Activated CD8-positive, alpha-beta memory T cell treated with anti-CD3 and anti-CD28 coated beads for 24 hours (primary cell): ENCODE measurements at regions not wholly inside any gene's neighbourhood (a gene's known extent, or its start where the extent isn't known, plus 50 kb on each side); places are given as distances from the start of the nearest gene placed in this dataset.
"Not testable (repeated sequence)": the region's sequence is repeated elsewhere in the genome, so short reads cannot be mapped to it uniquely, and the experiment has no call there.

Experiments used
- DNase-seq: peaks from one replicate; pipeline ENCODE4 v3.0.0-alpha.2; 2020

- no peak for DNase-seq
Observed at GRCh38 chr17:71516149-71516548, 604.7 kb upstream of the SOX9 start.

- no peak for DNase-seq
Observed at GRCh38 chr17:71519285-71519684, 601.5 kb upstream of the SOX9 start.

GRCh38 chr17:71521724-71522123 lies 599.1 kb upstream of the SOX9 start:
- no peak for DNase-seq

GRCh38 chr17:71522383-71522782 lies 598.4 kb upstream of the SOX9 start:
- DNase-seq = no peak

- DNase-seq = no peak
Observed at GRCh38 chr17:71527311-71527710, 593.5 kb upstream of the SOX9 start.

GRCh38 chr17:71528210-71528609 lies 592.6 kb upstream of the SOX9 start:
- DNase-seq = no peak

GRCh38 chr17:71530248-71530647 lies 590.6 kb upstream of the SOX9 start:
- no peak for DNase-seq

- DNase-seq = no peak
Observed at GRCh38 chr17:71535321-71535720, 585.5 kb upstream of the SOX9 start.

- DNase-seq = no peak
Observed at GRCh38 chr17:71546419-71546818, 574.4 kb upstream of the SOX9 start.

- DNase-seq = no peak
Observed at GRCh38 chr17:71547904-71548303, 572.9 kb upstream of the SOX9 start.

GRCh38 chr17:71548540-71549190 lies 572.2 kb upstream of the SOX9 start:
- DNase-seq = no peak

- no peak for DNase-seq
Observed at GRCh38 chr17:71550675-71551074, 570.1 kb upstream of the SOX9 start.

- no peak for DNase-seq
Observed at GRCh38 chr17:71553381-71553780, 567.4 kb upstream of the SOX9 start.

- no peak for DNase-seq
Observed at GRCh38 chr17:71558901-71559300, 561.9 kb upstream of the SOX9 start.

GRCh38 chr17:71572343-71572742 lies 548.5 kb upstream of the SOX9 start:
- DNase-seq = no peak

- DNase-seq = no peak
Observed at GRCh38 chr17:71578446-71578845, 542.4 kb upstream of the SOX9 start.

- DNase-seq = no peak
Observed at GRCh38 chr17:71580220-71580619, 540.6 kb upstream of the SOX9 start.

- no peak for DNase-seq
Observed at GRCh38 chr17:71585540-71585939, 535.3 kb upstream of the SOX9 start.

- no peak for DNase-seq
Observed at GRCh38 chr17:71592431-71592830, 528.4 kb upstream of the SOX9 start.

- no peak for DNase-seq
Observed at GRCh38 chr17:71593078-71593477, 527.7 kb upstream of the SOX9 start.

GRCh38 chr17:71599583-71599982 lies 521.2 kb upstream of the SOX9 start:
- DNase-seq = not testable (repeated sequence)

- DNase-seq = no peak
Observed at GRCh38 chr17:71600137-71600789, 520.6 kb upstream of the SOX9 start.

GRCh38 chr17:71601894-71602504 lies 518.8 kb upstream of the SOX9 start:
- DNase-seq = no peak

- DNase-seq = no peak
Observed at GRCh38 chr17:71613996-71614395, 506.8 kb upstream of the SOX9 start.

- DNase-seq = no peak
Observed at GRCh38 chr17:71615820-71616219, 505.0 kb upstream of the SOX9 start.
